ENCODE measurements at regions not wholly inside any gene's neighbourhood (a gene's known extent, or its start where the extent isn't known, plus 50 kb on each side); places are given as distances from the start of the nearest gene placed in this dataset.
A peak's percentile ranks its signal among the peaks of the same experiment; 100 is the strongest.

DNA sequence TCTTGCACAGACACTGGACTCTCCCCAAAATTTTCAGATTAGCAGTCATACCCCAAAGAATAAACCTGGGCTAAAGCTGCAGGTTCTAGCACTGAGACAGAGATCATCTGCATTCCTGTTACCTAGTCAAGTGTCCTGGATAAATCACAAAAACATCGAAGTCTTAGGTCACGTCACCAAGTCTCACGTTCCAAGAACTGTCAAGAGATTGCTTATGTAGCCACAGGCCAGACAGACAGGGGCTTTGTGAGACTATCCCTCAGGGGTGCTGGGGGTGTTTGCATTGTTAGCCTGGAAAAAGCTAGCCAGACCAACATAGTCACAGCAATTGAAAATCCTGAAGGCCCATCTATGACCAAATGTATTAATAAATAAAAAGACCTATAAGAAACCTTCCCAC lies 243.1 kb upstream of the PREP start:
- Histone ChIP-seq H3K4me1 (ENCODE audit: control insufficient read depth in 5 of 5, insufficient read depth in 5 of 5, low read length in 5 of 5) (peaks cover 0 to 3% (median 0%) of the 10 kb centered on the region in 5 donors), H3K36me3 (ENCODE audit: control insufficient read depth in 4 of 4, insufficient read depth in 4 of 4, low read length in 4 of 4) (no peaks in the 10 kb centered on the region), H3K4me3 (no peak overlapping the region), H3K27ac (ENCODE audit: low read depth in 1 of 2, low read length in 1 of 2) (no peak overlapping the region), H3K9me3 (ENCODE audit: control insufficient read depth in 4 of 4, insufficient read depth in 3 of 4, low read length in 3 of 4) (no peaks in the 10 kb centered on the region), H3K27me3 (ENCODE audit: control insufficient read depth in 3 of 3, insufficient read depth in 3 of 3, low read length in 2 of 3) (peaks cover 0 to 5% (median 0%) of the 10 kb centered on the region in 3 donors), H3K9ac (ENCODE audit: insufficient read depth in 1 of 2, low read length in 2 of 2) (no peak overlapping the region)
- TF ChIP-seq CTCF (IDR thresholded peaks at IDR 0.05; ENCODE audit: control extremely low read depth, extremely low read depth), result no peak
- ATAC-seq (ENCODE audit: insufficient read depth, low FRiP score) (no peak), DNase-seq (no peak)
- 76 to 79% methylated on average over 3 of the region's 3 CpGs for WGBS, 2 donors

GRCh38 chr6:105645156-105645555 lies 242.3 kb upstream of the PREP start:
- ATAC-seq (ENCODE audit: insufficient read depth, low FRiP score), result no peak
- Histone ChIP-seq H3K27ac (ENCODE audit: low read depth in 1 of 2, low read length in 1 of 2) (no peak overlapping the region), H3K9me3 (ENCODE audit: control insufficient read depth in 4 of 4, insufficient read depth in 3 of 4, low read length in 3 of 4) (no peaks in the 10 kb centered on the region), H3K36me3 (ENCODE audit: control insufficient read depth in 4 of 4, insufficient read depth in 4 of 4, low read length in 4 of 4) (no peaks in the 10 kb centered on the region), H3K27me3 (ENCODE audit: control insufficient read depth in 3 of 3, insufficient read depth in 3 of 3, low read length in 2 of 3) (peaks cover 0 to 5% (median 0%) of the 10 kb centered on the region in 3 donors), H3K4me1 (ENCODE audit: control insufficient read depth in 5 of 5, insufficient read depth in 5 of 5, low read length in 5 of 5) (peaks cover 0 to 3% (median 0%) of the 10 kb centered on the region in 5 donors), H3K4me3 (no peak overlapping the region), H3K9ac (ENCODE audit: insufficient read depth in 1 of 2, low read length in 2 of 2) (no peak overlapping the region)
- DNase-seq, result peak in 2 of 3 donors; percentile 9 to 44
- no peak for TF ChIP-seq CTCF (IDR thresholded peaks at IDR 0.05; ENCODE audit: control extremely low read depth, extremely low read depth)
- WGBS, 2 donors, result 56 to 85% methylated on average over 1 of the region's 1 CpG

DNA sequence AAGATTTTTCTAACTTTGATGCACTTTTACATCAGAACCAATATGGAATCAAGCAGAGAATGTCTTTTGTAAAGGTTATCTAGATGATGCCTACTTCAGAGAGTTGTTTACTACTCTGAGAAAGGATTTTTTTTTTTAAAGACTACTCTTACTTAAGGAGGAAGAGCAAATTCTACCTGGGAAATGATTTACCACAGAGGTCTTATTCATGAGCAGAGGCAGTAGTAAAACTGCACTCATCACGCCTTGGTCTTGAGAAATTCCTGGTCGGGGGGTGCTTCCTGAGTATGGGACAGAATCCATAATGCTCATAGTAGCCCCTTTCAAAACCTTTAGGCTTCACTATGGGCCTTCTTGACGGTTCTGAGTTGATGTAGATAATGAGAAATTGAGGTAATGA lies 241.8 kb upstream of the PREP start:
- H3K9ac ChIP-seq (ENCODE audit: insufficient read depth in 1 of 2, low read length in 2 of 2), result no peak overlapping the region
- ATAC-seq (ENCODE audit: insufficient read depth, low FRiP score), result no peak
- H3K27ac ChIP-seq (ENCODE audit: low read depth in 1 of 2, low read length in 1 of 2), result no peak overlapping the region
- DNase-seq, result peak in 1 of 3 donors; percentile 5
- peaks cover 0 to 5% (median 0%) of the 10 kb centered on the region in 3 donors for H3K27me3 ChIP-seq (ENCODE audit: control insufficient read depth in 3 of 3, insufficient read depth in 3 of 3, low read length in 2 of 3)
- H3K36me3 ChIP-seq (ENCODE audit: control insufficient read depth in 4 of 4, insufficient read depth in 4 of 4, low read length in 4 of 4), result no peaks in the 10 kb centered on the region
- H3K9me3 ChIP-seq (ENCODE audit: control insufficient read depth in 4 of 4, insufficient read depth in 3 of 4, low read length in 3 of 4), result no peaks in the 10 kb centered on the region
- no peak overlapping the region for H3K4me3 ChIP-seq
- peaks cover 0 to 3% (median 0%) of the 10 kb centered on the region in 5 donors for H3K4me1 ChIP-seq (ENCODE audit: control insufficient read depth in 5 of 5, insufficient read depth in 5 of 5, low read length in 5 of 5)
- no peak for TF ChIP-seq CTCF (IDR thresholded peaks at IDR 0.05; ENCODE audit: control extremely low read depth, extremely low read depth)
- WGBS, 2 donors, result 76% methylated on average over 3 of the region's 3 CpGs

GRCh38 chr6:105644073-105644489 lies 241.2 kb upstream of the PREP start:
- 79 to 90% methylated on average over 2 of the region's 2 CpGs for WGBS, 2 donors
- no peaks in the 10 kb centered on the region for H3K9me3 ChIP-seq (ENCODE audit: control insufficient read depth in 4 of 4, insufficient read depth in 3 of 4, low read length in 3 of 4)
- peaks cover 0 to 5% (median 0%) of the 10 kb centered on the region in 3 donors for H3K27me3 ChIP-seq (ENCODE audit: control insufficient read depth in 3 of 3, insufficient read depth in 3 of 3, low read length in 2 of 3)
- H3K4me3 ChIP-seq, result no peak overlapping the region
- no peak for TF ChIP-seq CTCF (IDR thresholded peaks at IDR 0.05; ENCODE audit: control extremely low read depth, extremely low read depth)
- no peak overlapping the region for H3K9ac ChIP-seq (ENCODE audit: insufficient read depth in 1 of 2, low read length in 2 of 2)
- H3K27ac ChIP-seq (ENCODE audit: low read depth in 1 of 2, low read length in 1 of 2), result no peak overlapping the region
- H3K36me3 ChIP-seq (ENCODE audit: control insufficient read depth in 4 of 4, insufficient read depth in 4 of 4, low read length in 4 of 4), result no peaks in the 10 kb centered on the region
- ATAC-seq (ENCODE audit: insufficient read depth, low FRiP score) (no peak), DNase-seq (no peak)
- peaks cover 0 to 3% (median 0%) of the 10 kb centered on the region in 5 donors for H3K4me1 ChIP-seq (ENCODE audit: control insufficient read depth in 5 of 5, insufficient read depth in 5 of 5, low read length in 5 of 5)
